AG04449 (cell line): ENCODE measurements at regions not wholly inside any gene's neighbourhood (a gene's known extent, or its start where the extent isn't known, plus 50 kb on each side); places are given as distances from the start of the nearest gene placed in this dataset.

Experiments
- CTCF ChIA-PET: fragments of 350-600 bp; formaldehyde crosslinking; extraction: SDS; loops from one replicate; lab custom pipeline; 2021; ENCODE audit warnings: antibody characterized with exemption; lab: Yijun Ruan, JAX
- POLR2A ChIA-PET: fragments of 400-600, 350-600 bp; formaldehyde crosslinking; extraction: SDS; loops from one replicate; lab custom pipeline; 2020; ENCODE audit warnings: antibody characterized with exemption, inconsistent platforms; lab: Yijun Ruan, JAX
- DNase-seq: peaks from one replicate; pipeline ENCODE4 v3.0.0-alpha.2; 2010; ENCODE audit warnings: low read depth, low spot score
- H3K4me3 ChIP-seq: 2 replicates; pipeline ENCODE4 v1.5.1; 2011; ENCODE audit warnings: low read depth, mild to moderate bottlenecking, control low read depth, low read length
- TF ChIP-seq, protein P1 (sequence below): IDR thresholded peaks from one replicate; pipeline ENCODE4 v1.5.1; 2011; ENCODE audit warnings: mild to moderate bottlenecking, moderate library complexity, low read length, control low read depth, inconsistent platforms; ENCODE audit not compliant: insufficient read depth; ENCODE audit errors: missing control alignments

- TF ChIP-seq, protein P1, sequence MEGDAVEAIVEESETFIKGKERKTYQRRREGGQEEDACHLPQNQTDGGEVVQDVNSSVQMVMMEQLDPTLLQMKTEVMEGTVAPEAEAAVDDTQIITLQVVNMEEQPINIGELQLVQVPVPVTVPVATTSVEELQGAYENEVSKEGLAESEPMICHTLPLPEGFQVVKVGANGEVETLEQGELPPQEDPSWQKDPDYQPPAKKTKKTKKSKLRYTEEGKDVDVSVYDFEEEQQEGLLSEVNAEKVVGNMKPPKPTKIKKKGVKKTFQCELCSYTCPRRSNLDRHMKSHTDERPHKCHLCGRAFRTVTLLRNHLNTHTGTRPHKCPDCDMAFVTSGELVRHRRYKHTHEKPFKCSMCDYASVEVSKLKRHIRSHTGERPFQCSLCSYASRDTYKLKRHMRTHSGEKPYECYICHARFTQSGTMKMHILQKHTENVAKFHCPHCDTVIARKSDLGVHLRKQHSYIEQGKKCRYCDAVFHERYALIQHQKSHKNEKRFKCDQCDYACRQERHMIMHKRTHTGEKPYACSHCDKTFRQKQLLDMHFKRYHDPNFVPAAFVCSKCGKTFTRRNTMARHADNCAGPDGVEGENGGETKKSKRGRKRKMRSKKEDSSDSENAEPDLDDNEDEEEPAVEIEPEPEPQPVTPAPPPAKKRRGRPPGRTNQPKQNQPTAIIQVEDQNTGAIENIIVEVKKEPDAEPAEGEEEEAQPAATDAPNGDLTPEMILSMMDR = no peak
- no peak overlapping the region for H3K4me3 ChIP-seq
- CTCF ChIA-PET = no interaction called here
- POLR2A ChIA-PET = no interaction called here
- DNase-seq = no peak
These were observed 71.8 kb downstream of the FUNDC1 start for GRCh38 chrX:44470816-44471215.

DNA sequence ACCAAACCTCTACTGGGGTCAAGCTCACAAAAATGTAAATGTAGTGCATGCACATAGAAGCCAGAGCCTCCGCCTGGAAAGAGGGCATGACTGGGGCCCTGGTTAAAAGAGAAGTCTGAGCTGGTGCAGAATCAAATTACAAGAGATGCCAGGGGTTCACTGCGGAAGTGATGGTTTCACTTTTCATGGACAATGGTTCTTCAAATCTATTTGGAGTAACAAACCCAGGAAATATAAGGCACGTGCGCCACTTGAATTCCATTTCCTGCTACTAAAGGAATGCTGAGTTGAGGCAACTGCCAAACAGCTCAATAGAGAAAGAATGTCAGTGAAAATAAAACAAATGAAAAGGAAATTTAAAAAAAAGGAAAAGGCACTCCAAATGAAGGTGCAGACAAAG is 79.8 kb downstream of the FUNDC1 start:
- TF ChIP-seq, protein P1 = no peak
- CTCF ChIA-PET = no interaction called here
- POLR2A ChIA-PET = no interaction called here
- no peak for DNase-seq
- H3K4me3 ChIP-seq = no peak overlapping the region

- CTCF ChIA-PET = no interaction called here
- DNase-seq = no peak
- TF ChIP-seq, protein P1 = no peak
- POLR2A ChIA-PET = no interaction called here
- no peak overlapping the region for H3K4me3 ChIP-seq
These were observed 83.2 kb downstream of the FUNDC1 start for GRCh38 chrX:44459501-44459900.

DNA sequence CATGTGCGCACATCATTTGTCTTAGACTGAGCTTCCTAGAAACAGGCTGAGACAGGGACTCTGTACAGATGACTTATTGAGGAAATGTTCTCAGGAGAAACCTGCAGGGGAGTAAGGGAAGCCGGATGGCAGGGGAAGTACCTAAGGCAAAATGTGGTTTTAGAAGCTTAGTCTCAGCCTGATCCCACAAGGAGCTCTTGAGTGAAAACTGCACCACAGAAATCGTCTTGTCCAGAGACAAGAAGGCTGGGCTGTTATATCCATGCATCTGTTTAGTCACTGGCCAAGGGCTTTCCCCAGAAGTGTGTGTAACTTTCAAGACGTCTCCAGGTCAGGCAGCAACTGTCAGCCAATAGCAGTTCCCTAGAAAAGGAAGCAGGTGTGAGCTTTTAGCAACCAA is 86.0 kb downstream of the FUNDC1 start:
- CTCF ChIA-PET = no interaction called here
- TF ChIP-seq, protein P1 = no peak
- no peak overlapping the region for H3K4me3 ChIP-seq
- DNase-seq = no peak
- POLR2A ChIA-PET = no interaction called here

DNA sequence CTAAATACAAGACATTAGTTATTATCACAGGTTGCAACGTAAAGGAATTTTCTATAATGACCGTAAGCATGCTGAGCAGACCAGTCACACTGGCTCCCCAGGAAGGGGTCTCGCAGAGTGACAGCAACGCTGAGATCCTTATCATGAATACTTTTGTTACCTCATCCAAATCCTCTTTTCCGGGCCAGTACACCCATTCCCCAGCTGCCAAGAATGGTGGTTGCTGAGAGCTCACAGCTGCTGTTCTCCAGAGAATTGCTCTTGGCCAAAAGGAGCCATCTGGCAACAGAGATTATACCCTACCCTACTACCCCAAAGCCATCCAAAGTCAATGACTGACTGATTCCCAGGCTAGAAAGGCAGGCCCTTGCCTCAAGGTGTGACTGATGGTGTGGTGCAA is 91.6 kb downstream of the FUNDC1 start:
- ChIA-PET POLR2A (no interaction called here), CTCF (no interaction called here)
- TF ChIP-seq, protein P1 = no peak
- no peak overlapping the region for H3K4me3 ChIP-seq
- DNase-seq = no peak

- ChIA-PET POLR2A (no interaction called here), CTCF (no interaction called here)
- no peak overlapping the region for H3K4me3 ChIP-seq
- DNase-seq = no peak
- TF ChIP-seq, protein P1 = no peak
These were observed 95.4 kb downstream of the FUNDC1 start for GRCh38 chrX:44447214-44447613.
